GM12878 (cell line): ENCODE measurements at regions not wholly inside any gene's neighbourhood (a gene's known extent, or its start where the extent isn't known, plus 50 kb on each side); places are given as distances from the start of the nearest gene placed in this dataset.

Source experiments
- ATAC-seq: fragments of 200-7000 bp; cut with Tn5 transposase; 3 replicates; pipeline ENCODE4 v1.9.1; 2020; ENCODE audit warnings: mild to moderate bottlenecking, moderate library complexity
- BruUV-seq: library from RNA; stranded (reverse); fragments of 400-500 nt; replicated peaks from 2 replicates; lab custom pipeline; 2021; lab: Mats Ljungman, UMichigan
- CTCF ChIA-PET: fragments of 300-600 bp; sonication (Branson Sonifier 250); formaldehyde crosslinking; extraction: SDS; loops from one replicate; lab custom pipeline; 2021; ENCODE audit warnings: inconsistent platforms; lab: Yijun Ruan, JAX
- POLR2A ChIA-PET: fragments of 350-600 bp; formaldehyde crosslinking; extraction: SDS; loops from one replicate; lab custom pipeline; 2021; ENCODE audit warnings: inconsistent platforms; lab: Charles Lee
- RAD21 ChIA-PET: fragments of 300-600 bp; sonication (Branson Sonifier 250); formaldehyde crosslinking; loops from one replicate; lab custom pipeline; 2023; ENCODE audit warnings: antibody characterized with exemption; ENCODE audit not compliant: unreplicated experiment; lab: Charles Lee
- SMC1A ChIA-PET: fragments of 300-600 bp; sonication (Branson Sonifier 250); formaldehyde crosslinking; loops from one replicate; lab custom pipeline; 2023; ENCODE audit not compliant: unreplicated experiment, uncharacterized antibody; lab: Charles Lee
- DNase-seq: peaks from one replicate; pipeline ENCODE4 v3.0.0-alpha.2; 2011; ENCODE audit warnings: low read depth, low spot score
- FAIRE-seq: peaks from 3 replicates; lab custom pipeline; 2011; peaks lifted over from hg19 to GRCh38; lab: Jason Lieb, UNC
- H2AFZ ChIP-seq: 2 replicates; pipeline ENCODE4 v1.6.0; 2011; ENCODE audit warnings: low read depth, low read length, control low read depth; ENCODE audit not compliant: control insufficient read depth
- H3K27ac ChIP-seq: 2 replicates; pipeline ENCODE4 v1.5.1; 2011; ENCODE audit warnings: control low read depth; ENCODE audit not compliant: control insufficient read depth, insufficient read depth
- H3K27me3 ChIP-seq, 2 experiments: replicated peaks in 1 of 2; 2 replicates each; pipeline versions ENCODE4 v1.6.0 to v1.6.1; 2011; ENCODE audit warnings: low read length in 1 of 2; ENCODE audit not compliant: control insufficient read depth in 2 of 2, insufficient read depth in 2 of 2
- H3K36me3 ChIP-seq, 2 experiments: 2 replicates each; pipeline ENCODE4 v1.5.1; 2011; ENCODE audit warnings: low read length in 1 of 2; ENCODE audit not compliant: control insufficient read depth in 2 of 2, insufficient read depth in 2 of 2
- H3K4me1 ChIP-seq: 2 replicates; pipeline ENCODE4 v1.6.1; 2011; ENCODE audit warnings: mild to moderate bottlenecking, low read length, moderate library complexity, mixed read lengths; ENCODE audit not compliant: control insufficient read depth, insufficient read depth
- H3K4me2 ChIP-seq: 2 replicates; pipeline ENCODE4 v1.6.0; 2011; ENCODE audit warnings: control low read depth; ENCODE audit not compliant: control insufficient read depth, insufficient read depth
- H3K4me3 ChIP-seq: fragments of 200-600 bp; sonication (generic); 2 replicates; pipeline ENCODE4 v1.5.1; 2016
- H3K79me2 ChIP-seq: 2 replicates; pipeline ENCODE4 v1.6.0; 2011; ENCODE audit warnings: low read length; ENCODE audit not compliant: control insufficient read depth, insufficient read depth
- H3K9ac ChIP-seq: 2 replicates; pipeline ENCODE4 v1.8.0; 2011; ENCODE audit warnings: low read length, control low read depth, mixed read lengths; ENCODE audit not compliant: control insufficient read depth, insufficient read depth
- H3K9me3 ChIP-seq: replicated peaks from 3 replicates; pipeline ENCODE4 v1.5.1; 2011; ENCODE audit warnings: mild to moderate bottlenecking, low read length; ENCODE audit not compliant: control insufficient read depth, insufficient read depth
- H4K20me1 ChIP-seq: 2 replicates; pipeline ENCODE4 v1.6.0; 2011; ENCODE audit not compliant: control insufficient read depth, insufficient read depth
- BHLHE40 ChIP-seq, 2 experiments: fragments of 450-650 bp in 1 of 2; IDR thresholded peaks; 2 replicates each; pipeline ENCODE4 v1.6.1; 2011 to 2017; ENCODE audit warnings: low read depth in 2 of 2, borderline replicate concordance in 1 of 2, improper control_type of control experiment in 1 of 2, low read length in 1 of 2, mild to moderate bottlenecking in 1 of 2
- EP300 ChIP-seq, 2 experiments: fragments of 150-350 bp in 1 of 2; IDR thresholded peaks; 2 replicates each; pipeline ENCODE4 v1.6.1; 2011 to 2012; ENCODE audit warnings: low read depth in 2 of 2, low read length in 2 of 2, borderline replicate concordance in 1 of 2, improper control_type of control experiment in 1 of 2, inconsistent platforms in 1 of 2; ENCODE audit not compliant: control insufficient read depth in 1 of 2
- JUND ChIP-seq: IDR thresholded peaks from 2 replicates; pipeline ENCODE4 v1.6.1; 2012; ENCODE audit warnings: low read depth, mild to moderate bottlenecking, low read length, improper control_type of control experiment, moderate library complexity
- MEF2B ChIP-seq: fragments of 450-650 bp; IDR thresholded peaks from 2 replicates; pipeline ENCODE4 v1.6.1; 2018; ENCODE audit warnings: mild to moderate bottlenecking, moderate library complexity; ENCODE audit not compliant: partially characterized antibody, poor library complexity, severe bottlenecking
- MYB ChIP-seq: fragments of 150-350 bp; IDR thresholded peaks from 2 replicates; pipeline ENCODE4 v1.6.1; 2014; ENCODE audit warnings: mild to moderate bottlenecking, low read depth, low read length, borderline replicate concordance
- MYC ChIP-seq: IDR thresholded peaks from 2 replicates; pipeline ENCODE4 v1.6.1; 2011; ENCODE audit warnings: mild to moderate bottlenecking, low read length, moderate library complexity, inconsistent platforms; ENCODE audit not compliant: insufficient read depth, insufficient replicate concordance, insufficient read length, severe bottlenecking
- NR2C2 ChIP-seq: IDR thresholded peaks from 2 replicates; pipeline ENCODE4 v1.6.1; 2011; ENCODE audit warnings: borderline replicate concordance, low read depth; ENCODE audit not compliant: control insufficient read depth, insufficient read length
- NRF1 ChIP-seq: conservative IDR thresholded peaks from 2 replicates; pipeline ENCODE4 v1.6.1; 2011; ENCODE audit warnings: mild to moderate bottlenecking, low read depth, low read length, improper control_type of control experiment
- PAX8 ChIP-seq: fragments of 450-650 bp; IDR thresholded peaks from 2 replicates; pipeline ENCODE4 v1.6.1; 2017; ENCODE audit warnings: mild to moderate bottlenecking, moderate library complexity
- RFX5 ChIP-seq: IDR thresholded peaks from 2 replicates; pipeline ENCODE4 v1.6.1; 2011; ENCODE audit warnings: low read depth, low read length, improper control_type of control experiment
- RUNX3 ChIP-seq: IDR thresholded peaks from 2 replicates; pipeline ENCODE4 v1.6.1; 2012; ENCODE audit warnings: low read length, inconsistent platforms
- SIN3A ChIP-seq: IDR thresholded peaks from 2 replicates; pipeline ENCODE4 v1.6.1; 2012; ENCODE audit warnings: low read depth, low read length, improper control_type of control experiment
- SMC3 ChIP-seq: IDR thresholded peaks from 2 replicates; pipeline ENCODE4 v1.6.1; 2011; ENCODE audit warnings: low read length, improper control_type of control experiment, borderline replicate concordance
- SREBF2 ChIP-seq: IDR thresholded peaks from 2 replicates; pipeline ENCODE4 v1.6.1; 2012; ENCODE audit warnings: mild to moderate bottlenecking, low read length
- STAT3 ChIP-seq: IDR thresholded peaks from 2 replicates; pipeline ENCODE4 v1.6.1; 2011; ENCODE audit warnings: low read depth, low read length, improper control_type of control experiment
- TARDBP ChIP-seq: IDR thresholded peaks from 2 replicates; pipeline ENCODE4 v1.6.1; 2016; ENCODE audit warnings: borderline replicate concordance
- TBL1XR1 ChIP-seq: IDR thresholded peaks from 2 replicates; pipeline ENCODE4 v1.6.1; 2012; ENCODE audit warnings: low read depth, low read length, improper control_type of control experiment
- WGBS: methylation state at CpG from one replicate; pipeline ENCODE4 v1.1.6; 2016; ENCODE audit warnings: low lambda C conversion rate; ENCODE audit not compliant: insufficient replicate concordance, insufficient coverage; ENCODE audit errors: missing lambda C conversion rate; 5-methylcytosine and 5-hydroxymethylcytosine counted together
- in situ Hi-C: fragments of 300-500 bp; cut with MboI; formaldehyde crosslinking; loops from 9 replicates; pipeline ENCODE4 v1.14.3; 2018; ENCODE audit warnings: mixed read lengths
- intact Hi-C: fragments of 100-400 bp; cut with micrococcal nuclease; formaldehyde crosslinking; loops from one replicate; pipeline ENCODE4 v1.14.2; 2022; ENCODE audit not compliant: unreplicated experiment
- TF ChIP-seq, protein P1 (sequence below): IDR thresholded peaks from 2 replicates; pipeline ENCODE4 v1.6.1; 2011; ENCODE audit warnings: borderline replicate concordance, low read depth, mild to moderate bottlenecking, moderate library complexity, low read length; ENCODE audit not compliant: insufficient read depth, poor library complexity, severe bottlenecking
- TF ChIP-seq, protein P2 (sequence below): fragments of 450-650 bp; IDR thresholded peaks from 2 replicates; pipeline ENCODE4 v1.6.1; 2017; ENCODE audit warnings: borderline replicate concordance

DNA sequence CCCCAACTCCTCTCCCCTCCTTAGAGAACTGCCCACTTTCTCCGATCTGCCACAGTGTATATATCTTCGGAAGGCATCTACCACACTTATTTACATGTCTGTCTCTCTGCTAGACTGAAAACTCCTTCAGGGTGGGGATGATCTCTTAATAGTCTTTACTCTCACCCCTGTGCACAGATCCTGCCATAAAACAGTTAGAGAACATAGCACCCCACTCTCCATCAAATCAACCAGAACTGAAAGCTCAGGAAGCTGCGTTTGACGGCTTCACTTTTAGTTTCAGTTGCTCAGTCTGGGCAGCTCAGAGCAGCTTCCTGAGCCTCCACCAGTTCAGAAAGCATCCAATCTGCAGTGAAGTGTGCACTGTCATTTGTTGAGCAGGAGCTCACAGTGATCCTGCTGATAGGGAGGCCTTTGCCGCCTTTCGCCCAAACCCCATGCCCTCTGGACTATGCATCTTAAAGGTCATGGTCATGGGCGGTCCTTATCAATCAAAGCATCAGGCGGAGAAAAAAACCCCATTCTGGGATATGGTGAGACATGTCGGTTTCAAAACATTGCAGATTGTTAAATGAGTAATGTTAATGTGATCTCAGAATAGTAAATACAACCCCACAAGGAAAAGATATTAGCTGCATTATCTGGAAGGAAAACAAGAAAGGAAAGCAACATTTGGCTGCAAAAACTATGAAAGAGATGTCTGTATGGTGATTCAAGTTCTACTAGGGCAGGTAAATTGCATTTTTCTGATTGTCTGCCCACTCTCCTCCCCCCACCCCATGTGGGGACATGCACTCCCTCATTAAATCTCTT, 167.1 kb upstream of the ADO start:
- ChIA-PET POLR2A (interaction anchor here (0.7 to 5.8 kb wide), 10 partner anchors 11 to 173 kb away, joined by 3 to 59 read pairs (median 5); no protein-coding TSS in a partner anchor), RAD21 (interaction anchor here (0.7 to 5.8 kb wide), 22 partner anchors 11 to 866 kb away, joined by 3 to 97 read pairs (median 7); partner anchors contain the start of gene EGR2), SMC1A (interaction anchor here (0.6 to 12.0 kb wide), 27 partner anchors 12 to 679 kb away, joined by 3 to 329 read pairs (median 5); partner anchors contain the start of genes ADO and EGR2), CTCF (interaction anchor here (1.1 to 7.6 kb wide), 12 partner anchors 11 to 181 kb away, joined by 3 to 64 read pairs (median 8); partner anchors contain the start of gene EGR2)
- WGBS = under 1% methylated on average over 9 of the region's 9 CpGs
- H3K9me3 ChIP-seq = no peaks in the 10 kb centered on the region; the same call in 2 of the 3 replicates
- peak overlapping the region; percentile 12 for H3K4me3 ChIP-seq
- no peaks in the 10 kb centered on the region for H3K79me2 ChIP-seq
- FAIRE-seq = peak; percentile 76
- H3K27ac ChIP-seq = peak overlapping the region; percentile 95
- peak overlapping the region; percentile 88 for H3K4me2 ChIP-seq
- peak overlapping the region; percentile 62 for H3K9ac ChIP-seq
- H3K36me3 ChIP-seq = no peaks in the 10 kb centered on the region
- peak; percentile 79 for ATAC-seq
- H3K4me1 ChIP-seq = peaks cover 85% of the 10 kb centered on the region
- no peaks in the 10 kb centered on the region for H4K20me1 ChIP-seq
- peak; percentile 81 for DNase-seq
- intact Hi-C loops = loop anchor here (1.0 to 2.0 kb wide), 4 partner anchors 16 to 179 kb away; partner anchors contain the start of gene EGR2
- peak overlapping the region; percentile 9; the same call in 1 of the 2 replicates for H2AFZ ChIP-seq
- in situ Hi-C loops = no loop called here
- H3K27me3 ChIP-seq = no peaks in the 10 kb centered on the region
- no TSS peak for BruUV-seq
- TF ChIP-seq JUND = no peak
- no peak for TF ChIP-seq MYB
- no peak for TF ChIP-seq MEF2B
- TF ChIP-seq MYC = no peak
- peak; percentile 50; the same call in 1 of the 2 replicates for TF ChIP-seq RUNX3
- no peak for TF ChIP-seq NR2C2
- TF ChIP-seq, protein P1, sequence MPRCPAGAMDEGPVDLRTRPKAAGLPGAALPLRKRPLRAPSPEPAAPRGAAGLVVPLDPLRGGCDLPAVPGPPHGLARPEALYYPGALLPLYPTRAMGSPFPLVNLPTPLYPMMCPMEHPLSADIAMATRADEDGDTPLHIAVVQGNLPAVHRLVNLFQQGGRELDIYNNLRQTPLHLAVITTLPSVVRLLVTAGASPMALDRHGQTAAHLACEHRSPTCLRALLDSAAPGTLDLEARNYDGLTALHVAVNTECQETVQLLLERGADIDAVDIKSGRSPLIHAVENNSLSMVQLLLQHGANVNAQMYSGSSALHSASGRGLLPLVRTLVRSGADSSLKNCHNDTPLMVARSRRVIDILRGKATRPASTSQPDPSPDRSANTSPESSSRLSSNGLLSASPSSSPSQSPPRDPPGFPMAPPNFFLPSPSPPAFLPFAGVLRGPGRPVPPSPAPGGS = no peak
- TF ChIP-seq STAT3 = no peak
- TF ChIP-seq TARDBP = no peak
- TF ChIP-seq PAX8 = no peak; the same call in 1 of the 2 replicates
- peak; percentile 80 for TF ChIP-seq TBL1XR1
- TF ChIP-seq SMC3 = 0 out of 2 replicates have a peak, but pooled peaks have one; percentile 2
- TF ChIP-seq BHLHE40 (IDR thresholded peaks at IDR 0.05; ENCODE audit: borderline replicate concordance in 1 of 2, low read depth in 2 of 2, low read length in 1 of 2) = peak in 1 of 2 experiments; percentile 35; a peak in 3 of 4 replicates
- TF ChIP-seq NRF1 = no peak
- no peak for TF ChIP-seq SIN3A
- peak; percentile 65; the same call in 1 of the 2 replicates for TF ChIP-seq RFX5
- TF ChIP-seq, protein P2, sequence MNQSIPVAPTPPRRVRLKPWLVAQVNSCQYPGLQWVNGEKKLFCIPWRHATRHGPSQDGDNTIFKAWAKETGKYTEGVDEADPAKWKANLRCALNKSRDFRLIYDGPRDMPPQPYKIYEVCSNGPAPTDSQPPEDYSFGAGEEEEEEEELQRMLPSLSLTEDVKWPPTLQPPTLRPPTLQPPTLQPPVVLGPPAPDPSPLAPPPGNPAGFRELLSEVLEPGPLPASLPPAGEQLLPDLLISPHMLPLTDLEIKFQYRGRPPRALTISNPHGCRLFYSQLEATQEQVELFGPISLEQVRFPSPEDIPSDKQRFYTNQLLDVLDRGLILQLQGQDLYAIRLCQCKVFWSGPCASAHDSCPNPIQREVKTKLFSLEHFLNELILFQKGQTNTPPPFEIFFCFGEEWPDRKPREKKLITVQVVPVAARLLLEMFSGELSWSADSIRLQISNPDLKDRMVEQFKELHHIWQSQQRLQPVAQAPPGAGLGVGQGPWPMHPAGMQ = no peak
- peak; percentile 23 to 60; a peak in 3 of 4 replicates for TF ChIP-seq EP300 (IDR thresholded peaks at IDR 0.05; ENCODE audit: borderline replicate concordance in 1 of 2, control insufficient read depth in 1 of 2, low read depth in 2 of 2, low read length in 2 of 2)
- no peak for TF ChIP-seq SREBF2
